ENCODE measurements at regions not wholly inside any gene's neighbourhood (a gene's known extent, or its start where the extent isn't known, plus 50 kb on each side); places are given as distances from the start of the nearest gene placed in this dataset.

DNA sequence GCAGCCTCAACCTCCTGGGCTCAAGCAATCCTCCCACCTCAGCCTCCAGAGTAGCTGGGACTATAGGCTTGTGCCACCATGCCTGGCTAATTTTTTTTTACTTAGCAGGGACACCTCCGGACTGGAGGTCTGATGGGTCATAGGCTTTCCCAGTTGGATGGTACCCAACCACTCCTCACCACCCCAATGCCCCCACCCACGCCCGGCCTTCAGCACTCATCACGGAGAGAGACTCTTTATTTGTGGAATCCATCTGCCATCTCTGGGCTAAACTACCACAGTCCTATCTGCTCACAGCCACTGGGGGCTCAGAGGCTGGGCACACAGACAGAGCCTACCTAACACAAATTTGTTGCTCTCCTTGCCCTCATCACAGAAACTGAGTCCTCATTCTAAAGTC lies 58.3 kb upstream of the STXBP1 start:
- DNase-seq (ENCODE audit: low read depth) = no peak

DNA sequence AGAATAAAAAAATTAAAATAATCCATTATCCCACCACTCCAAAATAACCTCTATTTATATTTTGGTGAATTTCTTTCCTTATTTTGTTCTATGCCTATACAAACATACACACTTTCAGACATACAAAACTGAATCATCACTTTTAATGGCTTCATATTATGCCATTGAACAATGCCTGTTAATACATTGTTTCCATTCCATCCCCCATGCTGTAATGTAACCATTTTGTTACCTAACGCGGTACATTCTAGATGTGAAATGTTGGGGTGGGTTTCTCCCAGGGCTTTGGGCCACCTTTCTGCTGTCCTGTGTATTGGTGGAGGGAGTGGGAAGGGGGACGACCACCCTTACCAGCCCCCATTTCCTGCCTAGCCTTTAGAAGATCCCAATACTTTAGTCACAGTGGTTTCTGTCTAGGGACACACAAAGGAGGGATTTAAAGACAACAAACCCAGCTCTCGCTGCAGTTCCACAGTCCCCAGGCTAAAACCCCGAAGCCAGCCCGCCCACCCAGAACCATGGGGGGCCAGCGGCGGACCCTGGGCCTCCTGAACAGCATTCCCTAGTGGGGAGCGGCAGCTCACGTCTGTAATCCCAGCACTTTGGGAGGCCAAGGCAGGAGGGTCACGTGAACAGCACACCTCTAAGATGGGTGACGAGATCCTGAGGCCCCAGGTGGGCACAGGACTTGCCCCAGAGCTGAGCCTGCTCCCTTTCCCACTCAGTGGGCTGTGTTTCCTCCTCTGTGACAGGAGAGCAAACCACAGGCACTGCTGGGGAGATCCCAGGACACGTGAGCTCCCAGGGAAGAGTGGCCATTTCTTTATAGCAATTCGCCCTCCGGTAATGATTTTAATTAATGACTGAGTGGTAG lies 56.9 kb upstream of the STXBP1 start:
- DNase-seq (ENCODE audit: low read depth) = no peak

DNA sequence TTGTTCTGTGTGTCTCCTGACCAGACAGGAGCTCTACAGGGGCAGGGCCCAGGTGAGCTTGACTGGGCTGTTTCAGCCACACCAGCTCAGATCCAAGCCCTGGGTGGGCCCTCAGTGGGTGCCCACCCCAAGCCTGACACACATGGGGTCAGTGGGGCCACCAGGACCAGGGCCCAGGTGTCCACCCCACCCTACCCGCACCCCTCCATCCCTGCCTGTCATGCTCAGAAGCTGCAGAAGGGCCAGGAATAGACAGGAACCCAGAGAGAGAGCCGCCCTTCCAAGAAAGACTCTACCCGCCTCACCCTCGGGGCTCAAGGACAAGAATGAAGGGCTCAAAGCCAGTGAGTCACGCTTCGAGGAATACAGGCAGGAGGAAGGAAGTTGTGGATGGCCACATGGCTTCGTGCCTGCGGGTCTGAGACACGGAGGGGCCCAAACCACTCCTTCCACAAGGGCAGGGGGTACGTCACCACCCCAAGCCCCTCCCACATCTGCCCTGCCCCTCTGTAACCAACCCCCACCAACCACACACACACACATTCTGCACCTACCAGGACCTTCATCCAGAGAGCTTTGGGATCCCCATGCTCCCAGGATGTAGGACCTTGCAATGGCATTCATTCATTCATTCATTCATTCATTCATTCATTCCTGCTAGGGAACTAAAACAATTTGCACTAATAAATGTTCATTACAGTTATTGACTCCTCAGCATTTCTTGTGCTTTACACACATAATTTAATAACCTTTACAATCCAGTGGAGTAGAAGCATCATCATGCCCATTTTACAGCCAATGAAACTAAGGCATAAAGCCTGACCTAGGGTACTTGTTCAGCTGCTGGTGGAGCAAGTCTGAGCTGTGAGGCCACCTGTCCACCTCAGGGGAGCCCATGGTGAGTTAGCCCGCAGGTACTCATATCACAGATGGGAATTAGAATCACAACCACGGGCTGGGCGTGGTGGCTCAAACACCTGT lies 55.9 kb upstream of the STXBP1 start:
- DNase-seq (ENCODE audit: low read depth) = peak; percentile 99

DNA sequence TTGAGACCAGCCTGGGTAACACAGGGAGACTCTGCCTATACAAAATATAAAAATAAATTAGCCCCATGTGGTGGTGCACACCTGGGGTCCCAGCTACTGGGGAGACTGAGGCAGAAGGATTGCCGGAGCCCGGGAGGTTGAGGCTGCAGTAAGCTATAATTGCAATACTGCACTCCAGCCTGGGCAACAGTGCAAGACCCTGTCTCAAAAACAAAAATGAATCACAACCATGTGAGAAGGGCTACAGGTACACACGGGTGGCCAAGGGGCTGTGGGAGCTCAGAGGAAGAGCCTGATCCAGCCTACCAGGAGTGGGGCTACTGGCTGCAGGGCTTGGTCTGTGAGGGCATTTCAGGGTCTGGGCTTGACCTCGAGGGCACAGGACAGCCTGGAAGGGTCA lies 55.2 kb upstream of the STXBP1 start:
- DNase-seq (ENCODE audit: low read depth) = no peak

DNA sequence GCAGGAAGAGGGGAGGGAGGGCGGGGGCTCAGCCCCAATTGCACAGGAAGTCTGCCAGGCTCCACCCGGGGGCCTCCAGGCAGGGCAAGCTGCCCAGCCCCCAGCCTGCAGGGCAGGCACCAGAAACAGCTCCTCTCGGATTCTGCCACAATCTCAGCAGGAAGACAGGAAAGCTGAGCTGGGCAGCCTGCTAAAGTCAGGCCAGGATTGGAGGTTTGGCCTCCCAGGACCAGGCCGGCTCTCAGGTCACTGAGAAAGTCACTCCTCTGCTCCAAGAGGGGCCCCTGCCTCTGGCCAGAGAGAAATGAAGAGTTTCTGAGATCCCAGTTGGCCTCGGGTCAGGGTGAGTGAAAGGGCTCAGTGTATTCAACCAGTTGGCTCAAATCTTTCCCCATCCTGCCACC lies 54.6 kb upstream of the STXBP1 start:
- peak; percentile 88 for DNase-seq (ENCODE audit: low read depth)

DNA sequence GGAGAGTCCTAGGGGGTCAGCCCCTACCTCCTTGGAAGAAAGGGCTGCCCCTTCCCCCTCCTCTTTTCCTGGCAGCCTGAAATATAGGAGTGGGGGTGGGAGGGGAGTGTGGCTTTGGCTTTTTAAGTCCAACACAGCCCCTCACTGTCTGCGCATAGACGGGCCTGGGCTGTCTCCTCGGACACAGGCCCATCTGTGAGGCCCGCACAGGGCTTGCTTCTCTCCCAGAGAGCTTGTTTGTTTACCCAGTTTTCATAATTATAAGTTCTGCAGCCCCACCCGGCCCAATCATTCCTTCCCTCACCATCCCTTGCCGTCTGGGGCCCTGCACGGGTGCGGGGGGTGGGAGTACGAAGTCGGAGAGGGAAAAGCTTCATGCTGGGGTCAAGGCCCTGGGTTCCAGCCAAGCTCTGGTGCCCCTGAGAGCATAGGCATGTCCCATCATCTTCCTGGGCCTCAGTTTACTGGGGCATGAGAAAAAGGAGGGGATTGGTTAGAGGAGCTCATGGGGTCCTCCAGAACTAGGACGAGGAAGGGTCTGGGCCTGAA lies 54.0 kb upstream of the STXBP1 start:
- DNase-seq (ENCODE audit: low read depth) = no peak

DNA sequence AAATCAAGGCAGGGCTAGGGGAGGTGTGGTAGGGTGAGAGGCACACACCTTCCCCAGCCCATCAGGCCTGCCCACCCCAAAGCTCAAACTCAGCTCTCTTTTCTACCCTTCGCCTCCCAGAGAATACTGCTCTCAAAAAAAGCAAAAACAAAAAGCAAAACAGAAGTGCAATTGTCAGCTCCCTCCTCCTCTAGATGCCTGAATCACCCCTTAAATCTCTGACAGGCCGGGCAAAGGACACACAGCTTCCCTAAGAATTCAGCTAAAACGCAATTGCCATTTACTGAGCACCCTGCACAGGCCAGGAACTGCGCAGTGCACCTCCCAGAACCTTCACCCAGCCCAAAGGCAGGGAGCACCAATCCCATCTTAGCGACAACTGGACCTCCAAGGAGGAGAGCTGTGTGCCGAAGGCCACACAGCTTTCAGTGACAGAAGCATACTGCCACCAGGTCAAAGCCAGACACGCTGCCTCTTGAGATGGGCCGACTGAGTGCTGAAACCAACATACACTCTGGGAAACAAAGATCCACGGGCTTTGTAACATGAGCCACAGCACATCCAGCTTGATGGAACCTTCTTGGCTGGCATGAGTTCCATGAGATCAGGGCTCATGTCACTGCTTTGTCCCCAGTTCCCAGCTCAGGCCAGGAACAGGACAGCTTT lies 53.4 kb upstream of the STXBP1 start:
- peak; percentile 53 for DNase-seq (ENCODE audit: low read depth)

DNA sequence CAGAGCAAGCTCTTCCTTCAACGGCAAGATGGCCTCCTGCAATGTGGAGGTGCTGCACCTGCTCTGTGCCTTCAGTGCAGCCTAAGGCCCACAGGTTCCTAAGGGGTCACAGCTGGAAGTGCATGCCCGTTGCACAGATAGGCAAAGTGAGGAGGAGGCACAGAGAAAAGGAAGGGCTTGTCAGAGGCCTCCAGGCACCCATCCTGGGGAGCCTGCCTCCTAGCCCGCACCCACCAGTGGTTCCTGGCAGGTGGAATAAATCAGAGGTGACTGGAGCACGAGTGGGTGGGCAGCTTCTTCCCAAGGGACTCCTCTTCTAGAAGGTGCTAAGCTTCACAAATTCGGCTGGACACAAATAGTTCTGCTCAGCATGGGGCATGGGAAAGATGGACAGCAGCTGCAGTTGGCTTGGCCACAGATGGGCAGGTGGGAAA lies 52.8 kb upstream of the STXBP1 start:
- no peak for DNase-seq (ENCODE audit: low read depth)

DNA sequence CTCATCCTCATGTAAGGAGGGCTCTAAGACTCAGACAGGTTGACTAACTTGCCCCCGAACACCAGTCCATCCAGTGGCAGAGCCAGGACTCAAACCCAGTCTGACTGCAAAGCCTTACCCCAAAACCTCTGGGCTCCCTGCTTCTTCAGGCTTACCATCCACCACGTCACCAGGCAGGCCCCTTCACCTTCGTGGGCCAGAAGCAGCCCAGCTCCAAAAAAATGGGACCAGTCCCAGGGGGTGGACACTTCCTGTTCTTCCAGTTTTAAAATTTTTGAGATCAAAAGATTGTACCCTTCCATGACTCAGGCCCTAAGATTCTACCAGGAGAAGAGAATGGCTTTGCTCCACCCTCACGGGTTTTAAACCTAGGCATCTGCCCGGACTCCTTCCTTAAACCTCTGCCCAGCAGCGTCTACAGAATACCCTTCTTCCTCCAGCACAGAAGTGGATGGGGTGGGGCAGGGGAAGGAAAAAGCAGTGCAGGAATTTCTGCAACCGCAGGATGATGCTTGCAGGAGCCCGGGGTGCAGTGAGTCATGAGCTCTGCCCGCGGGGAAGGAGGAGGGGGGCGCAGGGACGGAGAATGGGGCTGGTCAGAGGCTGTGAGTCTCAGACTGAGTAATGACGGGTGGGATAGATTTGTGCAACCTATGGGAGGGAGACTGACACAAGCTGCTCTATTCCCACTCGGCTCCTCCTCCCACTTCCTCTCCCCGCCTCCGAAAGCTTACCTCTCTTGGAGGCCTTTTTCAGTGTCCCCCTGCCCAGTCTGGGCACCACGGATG lies 50.4 kb upstream of the STXBP1 start:
- peak; percentile 100 for DNase-seq (ENCODE audit: low read depth)

All from EH (cell line).